ENCODE measurements at regions not wholly inside any gene's neighbourhood (a gene's known extent, or its start where the extent isn't known, plus 50 kb on each side); places are given as distances from the start of the nearest gene placed in this dataset.

DNA sequence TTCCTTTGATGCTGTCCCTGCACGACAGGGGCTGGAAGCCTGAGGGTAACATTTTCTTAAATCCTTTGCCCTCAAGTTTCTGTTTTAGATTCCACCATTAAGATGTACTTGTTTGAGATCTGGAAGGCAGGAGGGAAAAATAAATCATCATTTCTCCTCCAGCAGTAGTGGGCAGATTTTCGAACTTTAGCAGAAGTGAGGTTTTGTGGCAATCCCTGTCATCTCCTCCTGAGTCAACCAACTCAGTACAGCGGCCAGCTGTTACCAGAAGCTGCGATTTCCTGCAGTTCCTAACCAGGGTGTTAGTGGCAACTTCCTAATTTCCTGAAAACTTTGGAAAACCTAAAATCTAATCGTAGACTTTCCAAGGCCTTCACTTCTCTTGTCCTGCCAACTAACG, 517.2 kb upstream of the ACVR2A start:
- TF ChIP-seq, protein P1, sequence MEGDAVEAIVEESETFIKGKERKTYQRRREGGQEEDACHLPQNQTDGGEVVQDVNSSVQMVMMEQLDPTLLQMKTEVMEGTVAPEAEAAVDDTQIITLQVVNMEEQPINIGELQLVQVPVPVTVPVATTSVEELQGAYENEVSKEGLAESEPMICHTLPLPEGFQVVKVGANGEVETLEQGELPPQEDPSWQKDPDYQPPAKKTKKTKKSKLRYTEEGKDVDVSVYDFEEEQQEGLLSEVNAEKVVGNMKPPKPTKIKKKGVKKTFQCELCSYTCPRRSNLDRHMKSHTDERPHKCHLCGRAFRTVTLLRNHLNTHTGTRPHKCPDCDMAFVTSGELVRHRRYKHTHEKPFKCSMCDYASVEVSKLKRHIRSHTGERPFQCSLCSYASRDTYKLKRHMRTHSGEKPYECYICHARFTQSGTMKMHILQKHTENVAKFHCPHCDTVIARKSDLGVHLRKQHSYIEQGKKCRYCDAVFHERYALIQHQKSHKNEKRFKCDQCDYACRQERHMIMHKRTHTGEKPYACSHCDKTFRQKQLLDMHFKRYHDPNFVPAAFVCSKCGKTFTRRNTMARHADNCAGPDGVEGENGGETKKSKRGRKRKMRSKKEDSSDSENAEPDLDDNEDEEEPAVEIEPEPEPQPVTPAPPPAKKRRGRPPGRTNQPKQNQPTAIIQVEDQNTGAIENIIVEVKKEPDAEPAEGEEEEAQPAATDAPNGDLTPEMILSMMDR (IDR thresholded peaks at IDR 0.05), result no peak
- no peak for TF ChIP-seq POLR2A (IDR thresholded peaks at IDR 0.05)
